Thoracic aorta (tissue), 2 donors: ENCODE measurements at regions not wholly inside any gene's neighbourhood (a gene's known extent, or its start where the extent isn't known, plus 50 kb on each side); places are given as distances from the start of the nearest gene placed in this dataset.

Source experiments
- ATAC-seq: fragments of 150-250 bp; one replicate; pipeline ENCODE4 v1.8.0; 2017; ENCODE audit warnings: low read depth; ENCODE audit not compliant: insufficient number of reproducible peaks, low FRiP score
- DNase-seq: peaks from one replicate; pipeline ENCODE4 v3.0.0-alpha.2; 2020; ENCODE audit warnings: low spot score
- H3K27ac ChIP-seq, 2 donors: fragments of 200-600 bp; sonication (generic); 1 replicate in 1 of 2; 2 replicates in 1 of 2; pipeline ENCODE4 v1.5.1; 2016; ENCODE audit warnings: mild to moderate bottlenecking in 2 of 2, moderate library complexity in 2 of 2
- H3K27me3 ChIP-seq: fragments of 200-600 bp; sonication (generic); replicated peaks from 2 replicates; pipeline ENCODE4 v1.6.0; 2016; ENCODE audit warnings: mild to moderate bottlenecking; ENCODE audit not compliant: insufficient read depth
- H3K36me3 ChIP-seq: fragments of 200-600 bp; sonication (generic); one replicate; pipeline ENCODE4 v1.5.1; 2016
- H3K4me1 ChIP-seq, 2 donors: fragments of 200-600 bp; sonication (generic); 1 replicate in 1 of 2; 2 replicates in 1 of 2; pipeline versions ENCODE4 v1.5.1 to v1.6.0; 2016; ENCODE audit warnings: low read depth in 2 of 2, mild to moderate bottlenecking in 1 of 2; ENCODE audit not compliant: control insufficient read depth in 1 of 2
- H3K4me3 ChIP-seq: fragments of 200-600 bp; sonication (generic); 2 replicates; pipeline ENCODE4 v1.5.1; 2016; ENCODE audit warnings: mild to moderate bottlenecking
- H3K9me3 ChIP-seq: fragments of 200-600 bp; sonication (generic); 2 replicates; pipeline ENCODE4 v1.5.1; 2016
- TF ChIP-seq, protein P1 (sequence below): fragments of 200-600 bp; sonication (generic); IDR thresholded peaks from one replicate; pipeline ENCODE4 v1.5.1; 2019; ENCODE audit warnings: antibody characterized with exemption

GRCh38 chr2:167675906-167676305 is 571.5 kb downstream of the STK39 start:
- Histone ChIP-seq H3K36me3 (no peaks in the 10 kb centered on the region), H3K27me3 (no peaks in the 10 kb centered on the region), H3K9me3 (peaks cover under 1% of the 10 kb centered on the region), H3K4me3 (no peak overlapping the region), H3K4me1 (no peaks in the 10 kb centered on the region), H3K27ac (no peak overlapping the region)
- DNase-seq (no peak), ATAC-seq (no peak)
- TF ChIP-seq, protein P1, sequence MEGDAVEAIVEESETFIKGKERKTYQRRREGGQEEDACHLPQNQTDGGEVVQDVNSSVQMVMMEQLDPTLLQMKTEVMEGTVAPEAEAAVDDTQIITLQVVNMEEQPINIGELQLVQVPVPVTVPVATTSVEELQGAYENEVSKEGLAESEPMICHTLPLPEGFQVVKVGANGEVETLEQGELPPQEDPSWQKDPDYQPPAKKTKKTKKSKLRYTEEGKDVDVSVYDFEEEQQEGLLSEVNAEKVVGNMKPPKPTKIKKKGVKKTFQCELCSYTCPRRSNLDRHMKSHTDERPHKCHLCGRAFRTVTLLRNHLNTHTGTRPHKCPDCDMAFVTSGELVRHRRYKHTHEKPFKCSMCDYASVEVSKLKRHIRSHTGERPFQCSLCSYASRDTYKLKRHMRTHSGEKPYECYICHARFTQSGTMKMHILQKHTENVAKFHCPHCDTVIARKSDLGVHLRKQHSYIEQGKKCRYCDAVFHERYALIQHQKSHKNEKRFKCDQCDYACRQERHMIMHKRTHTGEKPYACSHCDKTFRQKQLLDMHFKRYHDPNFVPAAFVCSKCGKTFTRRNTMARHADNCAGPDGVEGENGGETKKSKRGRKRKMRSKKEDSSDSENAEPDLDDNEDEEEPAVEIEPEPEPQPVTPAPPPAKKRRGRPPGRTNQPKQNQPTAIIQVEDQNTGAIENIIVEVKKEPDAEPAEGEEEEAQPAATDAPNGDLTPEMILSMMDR, result no peak

DNA sequence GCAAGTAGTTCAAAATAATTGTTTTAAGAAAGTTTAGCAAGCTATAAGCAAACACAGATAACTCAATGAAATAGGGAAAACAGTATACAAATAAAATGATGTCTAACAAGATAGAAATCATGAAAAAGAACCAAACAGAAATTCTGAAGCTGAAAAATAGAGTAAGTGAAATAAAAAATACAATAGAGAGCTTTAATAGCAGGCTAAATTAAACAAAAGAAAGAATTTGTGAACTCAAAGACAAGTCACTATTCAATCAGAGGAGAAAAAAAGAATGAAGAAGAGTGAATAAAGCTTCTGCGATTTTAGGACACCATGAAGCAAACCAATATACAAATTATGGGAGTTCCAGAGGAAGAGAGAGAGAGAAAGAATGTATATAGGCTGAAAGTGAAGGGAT is 576.8 kb downstream of the STK39 start:
- Histone ChIP-seq H3K4me1 (no peaks in the 10 kb centered on the region), H3K9me3 (peaks cover 9% of the 10 kb centered on the region), H3K27me3 (no peaks in the 10 kb centered on the region), H3K36me3 (no peaks in the 10 kb centered on the region), H3K27ac (no peak overlapping the region), H3K4me3 (no peak overlapping the region)
- no peak for DNase-seq
- no peak for ATAC-seq
- TF ChIP-seq, protein P1, result no peak

- DNase-seq (no peak), ATAC-seq (no peak)
- Histone ChIP-seq H3K4me3 (no peak overlapping the region), H3K27me3 (no peaks in the 10 kb centered on the region), H3K4me1 (no peaks in the 10 kb centered on the region), H3K9me3 (no peaks in the 10 kb centered on the region), H3K27ac (no peak overlapping the region), H3K36me3 (no peaks in the 10 kb centered on the region)
- TF ChIP-seq, protein P1, result no peak
Measured at GRCh38 chr2:167653131-167653530, 594.3 kb downstream of the STK39 start.

- Histone ChIP-seq H3K4me1 (no peaks in the 10 kb centered on the region), H3K4me3 (no peak overlapping the region), H3K9me3 (no peaks in the 10 kb centered on the region), H3K27me3 (no peaks in the 10 kb centered on the region), H3K27ac (no peak overlapping the region), H3K36me3 (no peaks in the 10 kb centered on the region)
- TF ChIP-seq, protein P1, result no peak
- no peak for DNase-seq
- no peak for ATAC-seq
Measured at GRCh38 chr2:167652401-167652800, 595.0 kb downstream of the STK39 start.

GRCh38 chr2:167651406-167652151 is 595.8 kb downstream of the STK39 start:
- ATAC-seq (no peak), DNase-seq (no peak)
- H3K27ac ChIP-seq, result no peak overlapping the region
- no peak overlapping the region for H3K4me3 ChIP-seq
- H3K27me3 ChIP-seq, result no peaks in the 10 kb centered on the region
- H3K36me3 ChIP-seq, result no peaks in the 10 kb centered on the region
- TF ChIP-seq, protein P1, result no peak
- no peaks in the 10 kb centered on the region for H3K4me1 ChIP-seq
- no peaks in the 10 kb centered on the region for H3K9me3 ChIP-seq
